HL-60 (cell line): ENCODE measurements at regions not wholly inside any gene's neighbourhood (a gene's known extent, or its start where the extent isn't known, plus 50 kb on each side); places are given as distances from the start of the nearest gene placed in this dataset.

Source experiments
- DNase-seq, 2 experiments: peaks; one replicate each; pipeline ENCODE4 v3.0.0-alpha.2; 2010 to 2020; ENCODE audit warnings: low read depth in 1 of 2, low spot score in 1 of 2
- H3K27ac ChIP-seq: fragments of 250-450 bp; sonication (Bioruptor Pico); replicated peaks from 2 replicates; pipeline ENCODE4 v1.5.1; 2020; ENCODE audit warnings: mild to moderate bottlenecking, moderate library complexity
- H3K27me3 ChIP-seq: fragments of 250-450 bp; sonication (Bioruptor Pico); 2 replicates; pipeline ENCODE4 v1.5.1; 2021; ENCODE audit warnings: mild to moderate bottlenecking, moderate library complexity; ENCODE audit not compliant: insufficient read depth, poor library complexity, severe bottlenecking
- H3K4me3 ChIP-seq: replicated peaks from 2 replicates; pipeline ENCODE4 v1.5.1; 2011; ENCODE audit warnings: mild to moderate bottlenecking, control low read depth, low read length; ENCODE audit not compliant: insufficient read depth
- GABPA ChIP-seq: IDR thresholded peaks from 2 replicates; pipeline ENCODE4 v1.6.1; 2012; ENCODE audit warnings: low read depth
- POLR2AphosphoS5 ChIP-seq: IDR thresholded peaks from 2 replicates; pipeline ENCODE4 v1.6.1; 2012; ENCODE audit warnings: low read depth
- REST ChIP-seq: IDR thresholded peaks from 2 replicates; pipeline ENCODE4 v1.6.1; 2012; ENCODE audit warnings: low read depth; ENCODE audit not compliant: insufficient replicate concordance
- SPI1 ChIP-seq: IDR thresholded peaks from 2 replicates; pipeline ENCODE4 v1.6.1; 2012; ENCODE audit warnings: low read depth, mild to moderate bottlenecking, borderline replicate concordance
- TF ChIP-seq, protein P1 (sequence below): IDR thresholded peaks from one replicate; pipeline ENCODE4 v1.5.1; 2011; ENCODE audit warnings: low read length, control low read depth, inconsistent platforms; ENCODE audit not compliant: insufficient read depth

DNA sequence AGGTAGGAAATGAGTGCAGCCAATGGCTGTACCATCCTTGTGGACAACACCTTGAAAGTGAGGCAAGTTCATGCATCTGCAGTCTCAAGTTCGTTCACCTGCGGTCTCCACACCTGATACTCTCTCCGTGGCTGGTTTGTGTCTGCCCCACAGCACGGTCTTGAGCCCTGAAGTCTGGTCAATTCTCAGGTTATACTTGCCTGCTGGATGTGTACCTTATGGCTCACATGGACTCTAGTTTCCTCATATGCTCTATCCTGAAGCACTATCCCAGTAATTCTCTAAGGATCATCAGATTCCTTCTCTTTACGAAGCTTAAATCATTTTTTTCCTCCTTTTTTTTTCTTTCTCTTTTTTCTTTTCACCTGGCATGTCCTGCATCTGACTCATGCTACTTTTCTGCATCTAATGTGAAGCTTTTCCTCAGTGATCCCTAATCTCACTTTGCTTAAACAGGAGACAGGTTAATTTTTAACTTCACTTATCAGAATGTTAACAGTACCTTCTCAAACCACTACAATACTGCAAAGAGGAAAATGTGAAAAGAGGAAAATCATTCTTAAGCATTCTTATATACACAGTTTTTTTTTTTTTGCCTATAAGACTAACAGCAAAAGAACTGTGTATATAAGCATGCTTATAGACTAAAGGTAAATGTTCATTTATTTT is 511.2 kb downstream of the SOX11 start:
- no peak overlapping the region for H3K4me3 ChIP-seq
- DNase-seq, result no peak
- no peak overlapping the region for H3K27ac ChIP-seq
- TF ChIP-seq GABPA, result no peak
- TF ChIP-seq REST, result no peak
- TF ChIP-seq POLR2AphosphoS5, result no peak
- TF ChIP-seq SPI1, result no peak
- TF ChIP-seq, protein P1, sequence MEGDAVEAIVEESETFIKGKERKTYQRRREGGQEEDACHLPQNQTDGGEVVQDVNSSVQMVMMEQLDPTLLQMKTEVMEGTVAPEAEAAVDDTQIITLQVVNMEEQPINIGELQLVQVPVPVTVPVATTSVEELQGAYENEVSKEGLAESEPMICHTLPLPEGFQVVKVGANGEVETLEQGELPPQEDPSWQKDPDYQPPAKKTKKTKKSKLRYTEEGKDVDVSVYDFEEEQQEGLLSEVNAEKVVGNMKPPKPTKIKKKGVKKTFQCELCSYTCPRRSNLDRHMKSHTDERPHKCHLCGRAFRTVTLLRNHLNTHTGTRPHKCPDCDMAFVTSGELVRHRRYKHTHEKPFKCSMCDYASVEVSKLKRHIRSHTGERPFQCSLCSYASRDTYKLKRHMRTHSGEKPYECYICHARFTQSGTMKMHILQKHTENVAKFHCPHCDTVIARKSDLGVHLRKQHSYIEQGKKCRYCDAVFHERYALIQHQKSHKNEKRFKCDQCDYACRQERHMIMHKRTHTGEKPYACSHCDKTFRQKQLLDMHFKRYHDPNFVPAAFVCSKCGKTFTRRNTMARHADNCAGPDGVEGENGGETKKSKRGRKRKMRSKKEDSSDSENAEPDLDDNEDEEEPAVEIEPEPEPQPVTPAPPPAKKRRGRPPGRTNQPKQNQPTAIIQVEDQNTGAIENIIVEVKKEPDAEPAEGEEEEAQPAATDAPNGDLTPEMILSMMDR, result no peak
- H3K27me3 ChIP-seq, result no peaks in the 10 kb centered on the region

- no peak overlapping the region for H3K4me3 ChIP-seq
- H3K27me3 ChIP-seq, result no peaks in the 10 kb centered on the region
- TF ChIP-seq, protein P1, result no peak
- no peak overlapping the region for H3K27ac ChIP-seq
- DNase-seq, result no peak
Observed at GRCh38 chr2:6206882-6207281, 514.7 kb downstream of the SOX11 start.

DNA sequence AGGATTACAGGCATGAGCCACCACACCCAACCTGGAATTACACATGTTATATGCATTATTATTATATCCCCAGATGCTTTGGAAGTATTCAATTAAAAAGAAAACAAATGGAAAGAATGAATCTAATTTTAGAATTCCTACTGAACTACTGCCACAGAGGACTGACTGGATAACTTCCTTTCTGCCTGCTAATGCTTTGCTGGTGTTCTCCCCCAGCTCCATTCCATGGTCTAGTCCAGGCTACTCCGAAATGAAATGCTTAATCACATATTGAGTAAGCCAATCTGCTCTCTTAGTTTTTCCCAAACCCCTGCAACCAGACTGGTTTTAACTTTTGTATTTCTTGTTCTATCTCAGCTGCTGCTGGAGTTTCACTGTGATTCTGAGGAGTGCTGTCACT is 519.1 kb downstream of the SOX11 start:
- no peaks in the 10 kb centered on the region for H3K27me3 ChIP-seq
- TF ChIP-seq, protein P1, result no peak
- TF ChIP-seq POLR2AphosphoS5, result no peak
- TF ChIP-seq SPI1, result no peak
- TF ChIP-seq REST, result no peak
- no peak for TF ChIP-seq GABPA
- no peak overlapping the region for H3K27ac ChIP-seq
- H3K4me3 ChIP-seq, result no peak overlapping the region
- no peak for DNase-seq

- H3K27me3 ChIP-seq, result no peaks in the 10 kb centered on the region
- no peak overlapping the region for H3K4me3 ChIP-seq
- no peak for DNase-seq
- TF ChIP-seq POLR2AphosphoS5, result no peak
- TF ChIP-seq, protein P1, result no peak
- no peak for TF ChIP-seq REST
- TF ChIP-seq GABPA, result no peak
- no peak for TF ChIP-seq SPI1
- H3K27ac ChIP-seq, result no peak overlapping the region
Observed at GRCh38 chr2:6212491-6212890, 520.3 kb downstream of the SOX11 start.
